ENCODE measurements at regions not wholly inside any gene's neighbourhood (a gene's known extent, or its start where the extent isn't known, plus 50 kb on each side); places are given as distances from the start of the nearest gene placed in this dataset.

- ATAC-seq (no peak), DNase-seq (ENCODE audit: low read depth, low spot score) (no peak)
- Histone ChIP-seq H3K4me1 (ENCODE audit: control insufficient read depth, insufficient read depth, low read length) (peaks cover 6% of the 10 kb centered on the region; the same call in 1 of the 2 replicates), H3K9me3 (ENCODE audit: control insufficient read depth, insufficient read depth, low read depth, low read length) (no peaks in the 10 kb centered on the region), H3K36me3 (ENCODE audit: control insufficient read depth, insufficient read depth, low read length) (no peaks in the 10 kb centered on the region), H3K4me3 (ENCODE audit: low read depth in 2 of 2, low read length in 2 of 2) (no peak overlapping the region), H3K27me3 (ENCODE audit: control insufficient read depth, insufficient read depth, low read length) (peaks cover 10% of the 10 kb centered on the region), H3K27ac (ENCODE audit: low read length) (no peak overlapping the region)
- no TSS peak for BruUV-seq (replicated peaks)
- ChIA-PET POLR2A (no interaction called here), CTCF (no interaction called here)
- in situ Hi-C loops (cut with HindIII; ENCODE audit: low pct_unique_long_range_greater_than_20kb, low sequenced_read_pairs) (no loop called here), intact Hi-C loops (cut with micrococcal nuclease; ENCODE audit: unreplicated experiment) (no loop called here)
- TF ChIP-seq POLR2AphosphoS5 (IDR thresholded peaks at IDR 0.05; ENCODE audit: low read depth, low read length) (no peak), REST (IDR thresholded peaks at IDR 0.05; ENCODE audit: insufficient read depth in 1 of 2, low read depth in 2 of 2, low read length in 1 of 2) (no peak), SIN3A (IDR thresholded peaks at IDR 0.05; ENCODE audit: borderline replicate concordance, insufficient read depth, low read depth, low read length) (no peak), TCF7L2 (IDR thresholded peaks at IDR 0.05; ENCODE audit: low read depth, low read length) (no peak), CTCF (IDR thresholded peaks at IDR 0.05) (no peak)
These were observed 170.3 kb upstream of the HNRNPA3 start for GRCh38 chr2:177042311-177042710.

- TF ChIP-seq SIN3A (IDR thresholded peaks at IDR 0.05; ENCODE audit: borderline replicate concordance, insufficient read depth, low read depth, low read length) (no peak), POLR2AphosphoS5 (IDR thresholded peaks at IDR 0.05; ENCODE audit: low read depth, low read length) (no peak), CTCF (IDR thresholded peaks at IDR 0.05) (no peak), TCF7L2 (IDR thresholded peaks at IDR 0.05; ENCODE audit: low read depth, low read length) (no peak), REST (IDR thresholded peaks at IDR 0.05; ENCODE audit: insufficient read depth in 1 of 2, low read depth in 2 of 2, low read length in 1 of 2) (no peak)
- BruUV-seq (replicated peaks), result no TSS peak
- no peak for DNase-seq (ENCODE audit: low read depth, low spot score)
- Histone ChIP-seq H3K4me1 (ENCODE audit: control insufficient read depth, insufficient read depth, low read length) (no peaks in the 10 kb centered on the region), H3K36me3 (ENCODE audit: control insufficient read depth, insufficient read depth, low read length) (no peaks in the 10 kb centered on the region), H3K27me3 (ENCODE audit: control insufficient read depth, insufficient read depth, low read length) (peaks cover 10% of the 10 kb centered on the region), H3K9me3 (ENCODE audit: control insufficient read depth, insufficient read depth, low read depth, low read length) (no peaks in the 10 kb centered on the region), H3K4me3 (ENCODE audit: low read depth in 2 of 2, low read length in 2 of 2) (no peak overlapping the region), H3K27ac (ENCODE audit: low read length) (no peak overlapping the region)
- ChIA-PET CTCF (no interaction called here), POLR2A (no interaction called here)
- in situ Hi-C loops (cut with HindIII; ENCODE audit: low pct_unique_long_range_greater_than_20kb, low sequenced_read_pairs) (no loop called here), intact Hi-C loops (cut with micrococcal nuclease; ENCODE audit: unreplicated experiment) (no loop called here)
- no peak for ATAC-seq
These were observed 167.9 kb upstream of the HNRNPA3 start for GRCh38 chr2:177044671-177045070.
